Umbilical cord (tissue), 1 donor: ENCODE measurements at regions not wholly inside any gene's neighbourhood (a gene's known extent, or its start where the extent isn't known, plus 50 kb on each side); places are given as distances from the start of the nearest gene placed in this dataset.
A peak's percentile ranks its signal among the peaks of the same experiment; 100 is the strongest.

Experiments used
- DNase-seq: peaks from one replicate; pipeline ENCODE4 v3.0.0-alpha.2; 2015; ENCODE audit warnings: low spot score

DNA sequence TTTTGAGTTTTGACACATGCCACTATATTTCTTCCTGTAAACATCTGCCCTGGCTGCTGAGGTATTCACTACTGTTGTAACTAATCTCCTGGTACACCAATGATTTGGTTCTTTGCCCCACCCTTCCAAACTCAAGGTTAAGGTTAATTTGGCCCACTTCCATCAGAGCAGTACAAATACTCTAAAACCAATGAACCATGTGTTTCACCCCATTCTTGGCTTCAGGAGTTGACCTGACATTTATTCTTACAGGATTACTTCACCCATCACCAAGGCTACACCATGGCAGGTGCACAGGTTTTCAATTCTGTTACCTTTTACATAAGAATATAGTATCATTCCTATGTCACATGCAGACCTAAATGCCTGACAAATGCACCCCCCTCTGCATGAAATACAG is 1179.9 kb downstream of the ZPLD1 start:
- no peak for DNase-seq

DNA sequence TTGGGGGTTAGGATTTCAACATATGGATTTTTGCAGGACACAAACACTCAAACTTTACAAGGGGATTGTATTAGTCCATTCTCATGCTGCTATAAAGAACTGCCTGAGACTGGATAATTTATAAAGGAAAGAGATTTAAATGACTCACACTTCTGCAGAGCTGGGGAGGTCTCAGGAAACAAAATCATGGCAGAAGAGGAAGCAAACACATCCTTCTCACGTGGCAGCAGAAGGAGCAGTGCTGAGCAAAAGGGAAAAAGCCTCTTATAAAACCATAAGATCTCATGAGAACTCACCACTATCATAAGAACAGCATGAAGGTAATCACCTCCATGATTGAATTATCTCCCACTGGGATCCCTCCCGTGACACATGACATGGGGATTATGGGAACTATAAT is 1183.1 kb downstream of the ZPLD1 start:
- DNase-seq, result no peak

DNA sequence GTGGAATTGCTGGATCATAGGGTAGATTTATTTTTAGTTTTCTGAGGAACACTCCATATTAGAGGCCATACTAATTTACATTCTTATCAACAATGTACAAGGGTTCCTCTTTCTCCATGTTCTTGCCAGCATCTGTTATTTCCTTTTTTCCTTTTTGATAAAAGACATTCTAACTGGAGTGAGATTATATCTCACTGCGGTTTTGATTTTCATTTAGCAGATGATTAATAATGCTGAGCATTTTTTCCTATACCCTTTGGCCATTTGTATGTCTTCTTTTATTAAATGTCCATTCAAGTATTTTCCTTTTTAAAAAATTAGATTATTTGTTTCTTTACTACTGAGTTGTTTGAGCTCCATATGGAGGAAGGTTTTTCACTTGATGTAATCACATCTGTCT is 1189.5 kb downstream of the ZPLD1 start:
- DNase-seq, result no peak

DNA sequence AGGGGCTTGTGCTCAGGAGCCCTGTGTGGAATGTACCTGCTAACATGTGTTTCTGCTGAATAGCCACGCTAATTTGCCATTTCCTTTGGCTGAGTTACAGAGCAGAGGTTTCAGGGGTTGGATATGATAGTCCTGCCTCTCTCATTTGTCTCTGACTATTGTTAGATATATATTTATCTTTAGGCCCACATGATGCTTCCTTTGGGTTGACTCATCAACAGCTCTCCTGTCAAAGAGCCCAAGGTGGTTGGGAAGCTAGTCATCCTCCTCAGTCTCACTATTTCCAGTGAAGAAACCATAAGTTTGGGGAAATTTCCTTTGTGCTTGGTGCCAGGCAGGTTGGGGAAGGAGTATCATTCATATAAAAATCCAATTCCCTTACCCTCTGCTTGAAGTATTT is 1194.6 kb downstream of the ZPLD1 start:
- no peak for DNase-seq

DNA sequence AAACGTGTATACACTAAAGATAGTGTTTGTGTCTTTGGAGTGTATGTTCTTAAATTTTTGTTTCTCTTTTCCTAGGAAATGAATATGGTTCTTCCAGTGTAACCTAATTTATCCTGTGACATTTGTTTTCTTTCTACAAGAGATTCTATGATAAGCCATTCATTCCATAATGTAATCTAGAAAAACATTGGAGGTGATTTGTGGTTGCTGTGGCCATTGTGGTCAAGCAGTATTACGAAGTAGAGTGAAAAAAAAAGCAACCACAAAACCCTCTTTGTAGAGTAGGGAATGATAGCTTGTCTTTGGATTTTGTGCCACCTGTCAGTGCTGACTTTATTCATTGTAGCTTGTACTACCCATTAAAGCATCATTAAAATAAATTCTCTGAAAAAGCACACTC is 1209.6 kb downstream of the ZPLD1 start:
- no peak for DNase-seq

DNA sequence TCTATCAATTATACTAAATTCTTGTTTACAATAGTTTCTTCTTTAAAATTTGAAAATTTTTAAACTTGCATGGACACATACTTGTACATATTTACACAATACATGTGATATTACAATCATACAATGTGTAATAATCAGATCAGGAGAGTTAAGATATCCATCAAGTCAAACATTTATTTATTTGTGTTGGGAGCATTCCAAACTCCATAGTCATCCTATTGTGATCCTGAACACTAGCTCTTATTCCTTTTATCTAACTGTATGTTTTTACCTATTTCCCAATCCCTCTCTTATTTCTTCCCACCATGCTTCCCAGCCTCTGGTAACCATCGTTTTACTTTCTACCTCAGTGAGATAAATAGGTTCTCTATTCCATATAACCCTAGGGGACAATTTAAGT is 1219.2 kb downstream of the ZPLD1 start:
- no peak for DNase-seq

DNA sequence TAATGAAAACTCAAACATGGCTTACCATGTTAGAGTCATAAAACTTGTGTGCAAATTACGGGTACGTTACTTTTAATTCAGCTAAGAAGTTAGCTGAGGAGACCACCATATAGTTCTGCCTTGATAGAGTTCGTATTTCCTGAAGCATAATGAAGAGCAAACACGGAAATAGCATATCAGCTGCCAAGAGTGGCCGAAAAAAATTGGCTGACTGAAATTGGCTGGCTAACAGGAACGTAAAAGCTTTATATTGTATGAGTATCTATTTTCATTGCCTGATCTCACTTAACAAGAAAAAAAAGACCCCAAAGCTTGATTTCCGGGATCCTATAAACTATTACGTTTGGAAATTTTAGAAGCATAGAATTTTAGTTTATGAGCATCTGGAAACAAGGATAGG is 1222.9 kb downstream of the ZPLD1 start:
- DNase-seq, result no peak

DNA sequence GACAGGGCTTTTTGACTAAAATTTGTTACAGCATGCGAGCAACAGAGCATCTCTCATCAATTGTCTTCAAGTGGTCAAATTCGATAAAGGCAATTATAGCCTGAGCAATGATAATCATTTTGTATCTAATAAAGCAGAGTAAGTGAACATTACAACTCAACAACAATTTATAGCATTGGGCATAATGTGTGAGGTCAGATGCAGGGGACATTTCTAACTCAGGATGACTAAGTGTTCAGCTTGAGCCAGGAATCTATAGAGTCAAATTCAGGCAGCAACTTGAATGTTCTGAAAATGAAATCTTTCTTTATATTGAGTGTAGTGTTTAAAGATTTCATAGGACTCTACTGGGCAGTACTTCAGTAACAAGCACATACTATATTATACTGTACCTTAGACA is 1226.0 kb downstream of the ZPLD1 start:
- no peak for DNase-seq

DNA sequence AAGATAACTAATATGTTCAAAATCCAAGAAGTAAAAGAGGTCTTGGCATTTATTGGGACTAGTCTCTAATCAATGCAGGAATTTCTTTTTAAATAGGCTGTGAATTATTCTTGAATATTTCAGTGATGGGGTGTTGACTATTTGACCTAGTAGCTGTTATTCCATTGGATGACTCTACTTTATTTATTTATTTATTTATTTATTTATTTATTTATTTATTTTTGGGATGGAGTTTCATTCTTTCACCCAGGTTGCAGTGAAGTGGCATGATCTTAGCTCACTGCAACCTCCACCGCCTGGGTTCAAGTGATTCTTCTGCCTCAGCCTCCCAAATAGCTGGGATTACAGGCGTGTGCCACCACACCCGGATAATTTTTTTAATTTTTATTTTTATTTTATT is 1227.8 kb downstream of the ZPLD1 start:
- DNase-seq, result no peak

DNA sequence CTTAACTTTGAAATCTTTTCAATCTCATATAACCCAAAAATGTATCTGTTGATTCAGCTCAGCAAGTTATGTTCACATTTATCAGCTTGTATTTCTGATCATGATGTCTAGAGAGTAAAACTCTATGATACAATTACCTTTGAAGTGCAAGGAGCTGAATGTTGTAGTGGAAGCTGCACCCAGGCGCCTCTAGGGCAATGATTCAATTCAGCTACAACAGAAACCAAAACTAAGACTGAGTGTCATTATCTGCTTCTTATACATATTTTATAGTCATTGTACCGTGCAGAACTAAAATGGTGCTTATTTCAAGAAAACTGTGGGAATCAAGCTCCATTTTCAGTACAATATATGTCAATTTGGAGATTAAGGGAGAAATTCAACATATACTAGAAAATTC is 1237.5 kb downstream of the ZPLD1 start:
- DNase-seq, result peak; percentile 2

DNA sequence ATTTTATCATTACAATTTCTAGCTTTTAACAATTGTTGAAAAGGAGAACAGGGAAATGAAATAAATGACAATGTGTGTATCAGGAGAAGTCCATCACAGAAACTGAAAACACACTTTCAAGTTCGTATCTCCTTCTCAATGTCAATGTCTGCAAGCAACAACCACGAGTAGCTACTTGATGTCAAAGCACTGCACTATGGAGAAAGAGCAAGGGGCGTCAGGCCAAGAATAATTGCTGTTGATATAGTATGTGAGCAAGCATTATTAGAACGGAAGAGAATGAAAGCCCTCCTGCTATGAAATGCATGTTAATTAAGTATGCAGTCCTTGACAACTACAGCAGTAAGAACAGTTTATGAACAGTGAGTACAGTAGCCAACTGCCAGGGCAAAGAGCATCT is 1250.1 kb downstream of the ZPLD1 start:
- no peak for DNase-seq

DNA sequence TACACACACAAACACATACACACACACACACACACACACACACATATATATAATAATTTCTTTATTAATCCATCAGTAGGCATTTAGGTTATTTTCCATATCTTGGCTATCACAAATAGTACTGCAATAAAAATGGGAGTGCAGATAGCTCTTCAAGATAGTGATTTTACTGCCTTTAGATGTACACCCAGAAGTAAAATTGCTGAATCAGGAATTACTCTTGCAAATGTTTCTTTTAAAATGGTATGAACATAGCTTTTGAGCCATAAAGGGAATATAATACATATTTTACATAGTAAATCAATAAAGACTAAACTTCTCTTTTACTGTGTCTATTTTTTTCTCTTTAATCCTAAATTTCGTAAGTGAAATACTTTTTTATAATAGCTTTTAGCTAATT is 1251.1 kb downstream of the ZPLD1 start:
- no peak for DNase-seq

DNA sequence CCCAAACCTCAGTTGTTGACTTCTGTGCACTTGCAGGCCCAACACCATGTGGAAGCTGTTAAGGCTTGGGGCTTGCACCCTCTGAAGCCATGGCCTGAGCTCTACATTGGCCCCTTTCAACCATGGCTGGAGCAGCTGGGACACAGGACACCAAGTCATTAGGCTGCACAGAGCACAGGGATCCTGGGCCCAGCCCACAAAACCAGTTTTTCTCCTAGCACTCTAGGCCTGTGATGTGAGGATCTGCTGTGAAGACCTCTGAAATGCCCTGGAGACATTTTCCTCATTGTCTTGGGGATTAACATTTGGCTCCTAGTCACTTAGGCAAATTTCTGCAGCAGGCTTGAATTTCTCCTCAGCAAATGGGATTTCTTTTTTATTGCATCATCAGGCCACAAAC is 1255.7 kb downstream of the ZPLD1 start:
- DNase-seq, result no peak

DNA sequence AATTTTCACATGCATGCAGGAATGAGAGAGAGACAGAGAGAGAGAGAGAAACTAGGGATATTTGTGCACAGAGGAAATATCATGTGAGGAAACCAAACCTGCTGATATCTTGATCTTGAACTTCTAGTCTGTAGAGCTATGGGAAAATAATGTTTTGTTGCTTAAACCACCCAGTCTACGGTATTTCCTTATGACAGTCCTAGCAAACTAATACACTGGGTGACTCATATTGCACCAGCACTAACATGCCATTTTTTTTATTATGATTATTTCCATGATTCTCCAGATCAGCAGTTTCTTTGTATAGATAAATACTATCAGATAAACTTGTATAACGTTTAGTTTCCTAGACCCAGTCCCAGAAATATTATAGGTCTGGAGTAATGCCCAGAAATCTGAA is 1259.0 kb downstream of the ZPLD1 start:
- no peak for DNase-seq

DNA sequence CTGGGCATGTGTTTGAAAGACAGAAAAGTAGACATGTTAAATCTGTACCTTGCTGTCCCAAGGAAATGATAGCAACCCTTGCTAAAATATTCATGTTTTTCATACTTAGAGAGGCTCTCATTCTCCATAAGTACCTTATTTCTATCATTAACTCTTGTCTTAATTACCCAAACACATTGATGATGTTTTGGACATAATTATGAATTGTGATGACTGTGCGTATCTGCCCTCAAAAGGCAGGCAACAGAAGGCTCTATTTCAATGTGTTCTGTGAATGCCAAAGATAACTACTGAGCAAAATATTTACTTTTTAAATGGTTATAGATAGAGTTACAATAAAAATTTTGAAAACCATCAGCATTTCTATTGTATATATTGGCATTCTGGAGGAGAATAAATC is 1263.8 kb downstream of the ZPLD1 start:
- no peak for DNase-seq

DNA sequence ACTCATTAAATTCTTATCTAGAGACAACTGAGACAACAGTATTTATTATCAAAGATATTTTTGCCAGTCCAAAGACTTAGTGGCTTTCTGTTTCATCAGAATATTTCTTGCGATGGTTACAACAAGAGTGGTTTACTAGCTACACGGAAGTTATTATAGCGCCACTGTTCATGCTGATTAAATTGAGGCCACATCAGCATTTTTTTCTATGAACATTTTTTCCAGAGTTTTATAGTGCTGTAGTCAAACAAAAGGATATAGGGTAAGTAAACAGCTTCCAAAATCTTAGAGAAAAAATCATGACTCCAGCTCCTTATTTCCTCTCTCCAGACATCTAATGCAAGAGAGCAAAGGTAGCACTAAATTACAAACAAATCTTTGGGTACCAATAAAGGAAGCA is 1264.4 kb downstream of the ZPLD1 start:
- DNase-seq, result no peak

DNA sequence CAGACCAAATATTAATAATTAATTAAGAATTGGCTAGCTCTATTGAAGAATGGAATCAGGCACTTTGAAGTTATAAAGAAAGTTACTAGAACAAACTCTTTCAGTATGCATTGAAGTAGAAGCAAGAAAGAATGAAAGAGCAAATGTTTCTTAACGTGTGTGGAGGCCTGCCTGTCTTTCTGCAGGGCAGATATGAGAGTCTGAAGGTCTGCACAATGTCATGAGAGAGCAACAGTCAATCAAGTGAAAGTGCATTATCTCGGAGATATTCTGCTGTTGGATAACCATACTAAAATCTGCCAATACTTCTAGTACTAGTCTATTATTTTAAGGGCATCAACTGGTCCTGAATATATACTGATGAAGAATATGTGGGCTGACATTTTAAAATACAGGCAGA is 1270.8 kb downstream of the ZPLD1 start:
- no peak for DNase-seq

DNA sequence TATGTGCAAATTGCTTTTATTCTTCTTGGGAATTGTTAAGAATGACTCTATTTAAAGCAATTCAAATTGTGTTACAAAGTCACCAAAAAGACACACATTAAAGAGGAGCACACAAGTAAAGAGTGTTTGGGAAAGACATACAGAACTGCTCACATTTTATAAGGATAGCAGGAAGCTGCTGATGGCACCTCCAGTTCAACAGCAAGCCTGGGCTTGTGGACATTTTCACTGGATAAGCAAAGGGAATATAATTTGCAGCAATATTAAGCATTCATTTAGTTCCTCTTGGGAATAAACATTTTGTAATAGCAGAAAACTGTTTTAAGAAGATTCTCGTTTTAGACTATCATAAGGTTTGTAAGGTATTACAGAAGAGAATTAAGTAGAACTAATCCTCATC is 1271.9 kb downstream of the ZPLD1 start:
- DNase-seq, result no peak

DNA sequence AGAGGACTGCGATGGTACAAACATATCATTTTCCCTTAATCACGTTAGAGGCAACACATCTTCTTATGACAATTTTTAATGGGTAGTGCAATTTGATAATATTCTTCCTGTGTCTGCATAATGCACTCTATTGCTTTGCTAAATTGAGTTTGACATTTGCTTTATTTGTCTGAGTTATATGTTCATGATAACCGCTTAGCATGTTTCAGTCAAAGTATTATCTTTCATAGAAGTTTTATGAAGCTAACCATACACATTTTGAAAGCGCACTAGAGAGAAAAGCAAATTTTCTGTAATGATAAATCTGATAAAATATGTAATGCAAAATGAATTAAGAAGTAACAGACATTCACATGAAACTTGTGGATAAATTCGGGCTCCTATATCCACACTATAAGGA is 1276.9 kb downstream of the ZPLD1 start:
- no peak for DNase-seq

DNA sequence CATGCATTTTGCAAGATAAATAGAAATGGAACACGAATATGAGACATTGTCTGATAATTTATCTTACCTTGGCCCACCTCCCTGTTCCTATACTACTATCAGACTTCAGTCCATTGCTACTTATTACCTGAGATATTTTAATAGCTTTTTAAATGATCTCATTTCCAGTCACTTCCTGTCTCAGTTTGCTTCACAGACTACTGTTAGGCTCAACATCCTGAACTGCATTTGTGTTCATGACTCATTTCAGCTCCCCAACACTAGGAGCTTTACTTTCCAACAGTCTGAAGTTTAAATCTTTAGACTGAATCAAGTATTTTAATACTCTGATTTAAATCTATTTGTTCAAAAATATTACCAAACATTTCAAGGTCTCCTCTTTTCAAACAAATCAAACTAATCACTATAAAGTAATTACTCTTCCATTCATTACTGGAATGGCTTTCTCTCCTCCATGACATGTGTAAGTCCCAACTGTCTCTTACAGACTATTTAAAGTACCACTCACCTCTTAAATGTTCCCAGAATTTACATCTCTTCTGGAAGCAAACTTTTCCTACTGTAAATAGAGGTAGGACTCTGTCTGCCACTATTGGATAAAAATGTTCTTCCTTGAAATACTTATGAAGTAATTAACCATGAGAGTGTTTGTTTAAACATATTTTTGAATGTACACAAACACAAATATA is 1277.6 kb downstream of the ZPLD1 start:
- DNase-seq, result peak; percentile 48

DNA sequence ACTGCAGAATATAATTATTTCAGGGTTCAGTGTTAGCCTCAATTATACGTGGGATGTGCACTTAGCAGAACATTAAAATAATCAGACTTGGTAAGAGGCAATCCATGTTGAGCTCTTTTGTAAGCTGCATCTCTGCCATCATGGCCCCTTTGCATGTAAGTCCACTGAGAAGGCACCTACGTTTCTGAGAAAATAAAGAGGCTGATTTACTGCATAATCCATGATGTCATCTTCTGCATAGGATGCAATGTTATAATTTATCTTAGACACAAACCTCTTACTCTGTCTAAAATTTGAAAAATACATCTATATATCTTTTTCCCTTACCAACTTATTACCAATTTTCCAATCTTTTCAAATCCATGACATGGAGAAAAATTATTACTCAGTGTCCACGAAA is 1294.7 kb downstream of the ZPLD1 start:
- DNase-seq, result no peak

DNA sequence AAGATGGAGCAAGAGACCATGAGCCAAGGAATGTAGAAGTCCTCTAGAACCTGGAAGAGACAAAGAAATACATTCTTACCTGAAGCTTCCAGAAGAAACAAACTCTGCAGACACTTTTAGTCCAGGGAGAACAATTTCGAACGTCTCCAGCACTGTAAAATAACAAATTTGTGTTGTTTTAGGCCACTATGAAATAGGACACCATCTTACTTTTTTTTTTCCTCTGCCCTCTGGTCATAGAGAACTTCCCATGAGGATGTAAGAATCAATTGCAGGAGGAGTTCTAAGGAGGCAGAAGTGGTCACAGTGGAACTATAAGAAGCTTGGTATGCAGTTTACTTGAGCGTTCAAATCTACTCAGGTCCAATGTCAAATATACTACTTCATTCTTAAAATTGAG is 1295.9 kb downstream of the ZPLD1 start:
- DNase-seq, result no peak

DNA sequence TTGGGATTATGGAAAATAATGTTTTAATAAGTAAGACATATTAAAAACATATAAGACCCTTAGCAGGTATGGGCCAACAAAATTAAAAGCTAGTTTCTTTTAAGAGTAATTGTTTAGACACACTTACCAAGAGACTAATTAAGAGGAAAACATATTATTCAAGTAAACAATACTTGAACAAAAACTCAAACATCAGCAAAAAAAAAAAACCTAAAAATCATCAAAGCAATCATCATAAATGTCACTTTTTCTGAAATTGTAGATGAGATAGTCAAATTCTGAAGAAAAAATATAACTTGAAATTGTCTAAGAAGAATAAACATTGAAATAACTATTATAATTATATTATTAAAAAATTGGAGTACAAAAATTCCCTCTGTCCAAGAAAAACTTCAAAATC is 1318.2 kb downstream of the ZPLD1 start:
- DNase-seq, result no peak

DNA sequence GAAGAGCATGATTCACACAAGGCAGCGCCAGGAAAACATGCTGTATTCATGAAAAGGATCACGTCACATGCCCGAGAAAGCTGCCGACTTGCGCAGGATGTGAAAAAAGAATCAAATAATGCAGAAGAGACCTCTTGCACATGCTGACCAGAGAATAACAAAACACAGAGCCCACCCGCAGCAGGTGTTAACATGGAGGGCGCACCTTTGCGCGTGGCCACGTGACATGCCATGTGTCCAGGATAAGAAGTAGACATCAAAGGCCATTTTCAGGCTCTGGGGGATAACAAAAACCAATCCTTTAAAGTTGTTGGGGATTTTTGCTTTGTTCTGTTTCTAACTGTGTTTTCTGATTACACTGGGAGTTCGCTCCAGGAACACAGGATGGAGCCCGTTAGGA is 1332.8 kb downstream of the ZPLD1 start:
- no peak for DNase-seq
